HAP-1 (cell line): ENCODE measurements at regions not wholly inside any gene's neighbourhood (a gene's known extent, or its start where the extent isn't known, plus 50 kb on each side); places are given as distances from the start of the nearest gene placed in this dataset.

Experiments used
- DNase-seq, 2 experiments: peaks; one replicate each; pipeline ENCODE4 v3.0.0-alpha.2; 2016 to 2020; ENCODE audit warnings: low spot score in 2 of 2
- H3K27me3 ChIP-seq: fragments of 250-450 bp; sonication (Bioruptor Pico); 2 replicates; pipeline ENCODE4 v1.5.1; 2020; ENCODE audit warnings: low read depth, mild to moderate bottlenecking, moderate library complexity
- H3K36me3 ChIP-seq: fragments of 250-450 bp; sonication (Bioruptor Pico); replicated peaks from 2 replicates; pipeline ENCODE4 v1.5.1; 2020; ENCODE audit warnings: mild to moderate bottlenecking
- H3K4me1 ChIP-seq: fragments of 250-450 bp; sonication (Bioruptor Pico); 2 replicates; pipeline ENCODE4 v1.5.1; 2020; ENCODE audit warnings: mild to moderate bottlenecking
- H3K4me3 ChIP-seq: fragments of 250-450 bp; sonication (Bioruptor Pico); 2 replicates; pipeline ENCODE4 v1.5.1; 2020; ENCODE audit warnings: mild to moderate bottlenecking, moderate library complexity
- H3K9me3 ChIP-seq: fragments of 250-450 bp; sonication (Bioruptor Pico); 2 replicates; pipeline ENCODE4 v1.5.1; 2020; ENCODE audit warnings: mild to moderate bottlenecking, moderate library complexity
- in situ Hi-C: fragments of 300-500 bp; cut with MboI; formaldehyde crosslinking; loops from 3 replicates; pipeline ENCODE4 v1.14.3; 2020; ENCODE audit warnings: low sequenced_read_pairs, inconsistent platforms, mixed read lengths

GRCh38 chr2:11102956-11103860, 52.1 kb upstream of the SLC66A3 start:
- in situ Hi-C loops = no loop called here
- Histone ChIP-seq H3K9me3 (no peaks in the 10 kb centered on the region), H3K4me1 (no peaks in the 10 kb centered on the region), H3K4me3 (no peak overlapping the region), H3K36me3 (no peaks in the 10 kb centered on the region), H3K27me3 (no peaks in the 10 kb centered on the region)
- no peak for DNase-seq

- H3K4me3 ChIP-seq = no peak overlapping the region
- H3K36me3 ChIP-seq = no peaks in the 10 kb centered on the region
- no peaks in the 10 kb centered on the region for H3K4me1 ChIP-seq
- H3K9me3 ChIP-seq = no peaks in the 10 kb centered on the region
- in situ Hi-C loops = no loop called here
- DNase-seq = no peak
- no peaks in the 10 kb centered on the region for H3K27me3 ChIP-seq
Observed at GRCh38 chr2:11103984-11104793, 51.1 kb upstream of the SLC66A3 start.

GRCh38 chr2:11104794-11105660, 50.2 kb upstream of the SLC66A3 start:
- Histone ChIP-seq H3K4me3 (no peak overlapping the region), H3K36me3 (no peaks in the 10 kb centered on the region), H3K4me1 (no peaks in the 10 kb centered on the region), H3K27me3 (no peaks in the 10 kb centered on the region), H3K9me3 (no peaks in the 10 kb centered on the region)
- in situ Hi-C loops = no loop called here
- no peak for DNase-seq
